ENCODE measurements at regions not wholly inside any gene's neighbourhood (a gene's known extent, or its start where the extent isn't known, plus 50 kb on each side); places are given as distances from the start of the nearest gene placed in this dataset.
A peak's percentile ranks its signal among the peaks of the same experiment; 100 is the strongest.

DNA sequence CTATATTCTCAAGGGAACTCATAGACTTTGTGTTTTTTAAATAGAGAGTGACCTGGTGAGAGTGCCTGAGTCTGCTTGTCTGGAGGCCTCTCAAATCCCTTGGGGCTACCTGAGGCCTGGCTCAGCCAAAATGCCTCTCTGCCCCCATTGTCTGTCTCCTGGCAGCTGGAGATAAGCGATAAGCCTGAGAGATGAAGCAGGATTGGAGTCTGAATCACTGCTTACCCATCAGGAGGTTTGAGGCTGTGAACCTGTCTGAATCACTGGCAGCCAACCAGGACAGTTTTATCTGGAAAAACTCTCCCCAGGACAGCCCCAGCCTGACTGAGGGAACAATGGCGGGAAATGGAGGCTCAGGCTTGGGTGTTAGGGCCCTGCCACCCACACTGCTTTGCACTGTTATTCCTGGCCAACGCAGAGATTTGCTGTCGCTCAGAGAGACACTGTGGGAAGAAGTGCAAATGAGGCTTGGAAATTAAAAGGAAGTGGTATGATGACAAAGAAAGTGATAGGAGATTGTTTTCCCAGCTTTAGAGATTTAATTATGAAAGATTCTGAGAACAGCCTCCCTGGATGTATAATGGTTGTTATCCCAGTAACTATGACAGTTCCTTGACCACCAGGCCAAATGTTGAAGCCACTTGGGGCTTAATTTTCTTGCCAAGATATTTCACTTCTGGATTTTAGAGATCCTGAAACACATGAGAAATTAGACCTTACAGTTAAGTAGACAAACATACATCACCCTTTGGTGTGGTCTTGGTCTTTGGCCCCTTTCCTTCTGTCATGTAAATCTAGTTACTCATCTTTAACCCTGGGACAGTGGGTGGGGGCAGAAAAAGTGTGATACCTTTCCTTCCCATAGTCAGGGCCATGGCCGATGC, 102.1 kb downstream of the RASSF10 start:
- no peaks in the 10 kb centered on the region for H3K9me3 ChIP-seq (ENCODE audit: low read length)
- H3K4me2 ChIP-seq (ENCODE audit: low read length), result peak overlapping the region; percentile 22; the same call in 1 of the 2 replicates
- no peaks in the 10 kb centered on the region for H4K20me1 ChIP-seq (ENCODE audit: low read length)
- no peaks in the 10 kb centered on the region for H3K36me3 ChIP-seq (ENCODE audit: low read depth, low read length)
- TF ChIP-seq CTCF (conservative IDR thresholded peaks at IDR 0.05; ENCODE audit: low read depth, low read length), result no peak
- TF ChIP-seq EZH2phosphoT487 (IDR thresholded peaks at IDR 0.05; ENCODE audit: borderline replicate concordance, low read length), result no peak
- no peak for TF ChIP-seq EZH2 (IDR thresholded peaks at IDR 0.05; ENCODE audit: low read length, unreplicated experiment)
- ChIA-PET POLR2A (ENCODE audit: unreplicated experiment) (no interaction called here), CTCF (no interaction called here)
- H3K9ac ChIP-seq (ENCODE audit: low read length), result no peak overlapping the region
- no peaks in the 10 kb centered on the region for H3K9me2 ChIP-seq (replicated peaks; ENCODE audit: low read length)
- no peak overlapping the region for H2AFZ ChIP-seq (ENCODE audit: low read length)
- H3K4me1 ChIP-seq (ENCODE audit: insufficient read depth, low read length), result peaks cover 36% of the 10 kb centered on the region
- H3K79me2 ChIP-seq (ENCODE audit: low read length), result no peaks in the 10 kb centered on the region
- BruUV-seq (replicated peaks), result no TSS peak
- H3K27me3 ChIP-seq (ENCODE audit: low read length), result no peaks in the 10 kb centered on the region
- intact Hi-C loops (cut with micrococcal nuclease), result no loop called here
- H3F3A ChIP-seq (ENCODE audit: low read length, unreplicated experiment), result no peaks in the 10 kb centered on the region
- H3K27ac ChIP-seq (ENCODE audit: low read length), result peak overlapping the region; percentile 67
- no peak overlapping the region for H3K4me3 ChIP-seq (ENCODE audit: low read length)
- peak; percentile 71 for DNase-seq
- ATAC-seq, result peak; percentile 71

DNA sequence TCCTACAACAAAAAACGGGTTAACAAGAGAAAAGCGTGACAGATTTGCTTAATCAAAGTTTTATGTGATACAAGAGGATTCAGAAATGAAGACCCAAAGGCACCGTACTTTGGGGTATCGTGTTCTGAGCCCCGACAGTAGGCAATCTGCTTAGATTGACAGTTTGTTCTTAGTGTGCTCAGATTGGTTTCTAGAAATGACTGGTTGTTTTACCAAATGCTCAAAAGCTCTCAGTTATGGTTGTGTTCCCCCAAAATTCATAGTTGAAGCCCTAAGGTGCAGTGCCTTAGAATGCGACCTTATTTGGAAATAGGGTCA, 102.7 kb downstream of the RASSF10 start:
- TF ChIP-seq EZH2phosphoT487 (IDR thresholded peaks at IDR 0.05; ENCODE audit: borderline replicate concordance, low read length) (no peak), CTCF (conservative IDR thresholded peaks at IDR 0.05; ENCODE audit: low read depth, low read length) (no peak), EZH2 (IDR thresholded peaks at IDR 0.05; ENCODE audit: low read length, unreplicated experiment) (no peak)
- Histone ChIP-seq H3F3A (ENCODE audit: low read length, unreplicated experiment) (no peaks in the 10 kb centered on the region), H3K9me3 (ENCODE audit: low read length) (no peaks in the 10 kb centered on the region), H3K9ac (ENCODE audit: low read length) (no peak overlapping the region), H3K36me3 (ENCODE audit: low read depth, low read length) (no peaks in the 10 kb centered on the region), H3K4me2 (ENCODE audit: low read length) (no peak overlapping the region), H3K9me2 (replicated peaks; ENCODE audit: low read length) (no peaks in the 10 kb centered on the region), H4K20me1 (ENCODE audit: low read length) (no peaks in the 10 kb centered on the region), H3K4me1 (ENCODE audit: insufficient read depth, low read length) (peaks cover 40% of the 10 kb centered on the region), H3K27ac (ENCODE audit: low read length) (no peak overlapping the region), H3K79me2 (ENCODE audit: low read length) (no peaks in the 10 kb centered on the region), H2AFZ (ENCODE audit: low read length) (no peak overlapping the region), H3K4me3 (ENCODE audit: low read length) (no peak overlapping the region), H3K27me3 (ENCODE audit: low read length) (no peaks in the 10 kb centered on the region)
- intact Hi-C loops (cut with micrococcal nuclease), result no loop called here
- ATAC-seq (no peak), DNase-seq (no peak)
- POLR2A ChIA-PET (ENCODE audit: unreplicated experiment), result no interaction called here
- BruUV-seq (replicated peaks), result no TSS peak
- CTCF ChIA-PET, result no interaction called here

Data from PC-3 (cell line).